Natural killer cell treated with Interleukin-12 subunit alpha and Interleukin-12 subunit beta and Interleukin-15 and Interleukin-18, amount 100 ng/mL, for 72 hours (primary cell): ENCODE measurements at regions not wholly inside any gene's neighbourhood (a gene's known extent, or its start where the extent isn't known, plus 50 kb on each side); places are given as distances from the start of the nearest gene placed in this dataset.
"Not testable (repeated sequence)": the region's sequence is repeated elsewhere in the genome, so short reads cannot be mapped to it uniquely, and the experiment has no call there.

Experiments used
- ATAC-seq, 2 donors: fragments of 150-1000 bp; cut with Tn5 transposase in 1 of 2; sonication (Bioruptor Pico), chemical (Tn5 transposase) in 1 of 2; 2 replicates each; pipeline ENCODE4 v1.10.0; 2021
- DNase-seq: peaks from one replicate; pipeline ENCODE4 v3.0.0; 2022; ENCODE audit warnings: low spot score
- H3K27ac Mint-ChIP-seq, 2 donors: 1 replicate in 1 of 2; 2 replicates in 1 of 2; pipeline ENCODE4 v1.8.0; 2022; ENCODE audit warnings: mixed read lengths in 2 of 2, mild to moderate bottlenecking in 1 of 2, moderate library complexity in 1 of 2
- H3K27me3 Mint-ChIP-seq, 2 donors: 1 replicate in 1 of 2; 2 replicates in 1 of 2; pipeline ENCODE4 v1.8.0; 2022; ENCODE audit warnings: mixed read lengths in 2 of 2
- H3K36me3 Mint-ChIP-seq: one replicate; pipeline ENCODE4 v1.8.0; 2022; ENCODE audit warnings: mixed read lengths
- H3K4me1 Mint-ChIP-seq, 2 donors: 1 replicate in 1 of 2; 2 replicates in 1 of 2; pipeline ENCODE4 v1.8.0; 2022; ENCODE audit warnings: low read depth in 2 of 2, mixed read lengths in 2 of 2, mild to moderate bottlenecking in 1 of 2
- H3K4me3 Mint-ChIP-seq: one replicate; pipeline ENCODE4 v1.8.0; 2022; ENCODE audit warnings: mixed read lengths
- H3K9me3 Mint-ChIP-seq: 2 replicates; pipeline ENCODE4 v1.8.0; 2022; ENCODE audit warnings: mixed read lengths

DNA sequence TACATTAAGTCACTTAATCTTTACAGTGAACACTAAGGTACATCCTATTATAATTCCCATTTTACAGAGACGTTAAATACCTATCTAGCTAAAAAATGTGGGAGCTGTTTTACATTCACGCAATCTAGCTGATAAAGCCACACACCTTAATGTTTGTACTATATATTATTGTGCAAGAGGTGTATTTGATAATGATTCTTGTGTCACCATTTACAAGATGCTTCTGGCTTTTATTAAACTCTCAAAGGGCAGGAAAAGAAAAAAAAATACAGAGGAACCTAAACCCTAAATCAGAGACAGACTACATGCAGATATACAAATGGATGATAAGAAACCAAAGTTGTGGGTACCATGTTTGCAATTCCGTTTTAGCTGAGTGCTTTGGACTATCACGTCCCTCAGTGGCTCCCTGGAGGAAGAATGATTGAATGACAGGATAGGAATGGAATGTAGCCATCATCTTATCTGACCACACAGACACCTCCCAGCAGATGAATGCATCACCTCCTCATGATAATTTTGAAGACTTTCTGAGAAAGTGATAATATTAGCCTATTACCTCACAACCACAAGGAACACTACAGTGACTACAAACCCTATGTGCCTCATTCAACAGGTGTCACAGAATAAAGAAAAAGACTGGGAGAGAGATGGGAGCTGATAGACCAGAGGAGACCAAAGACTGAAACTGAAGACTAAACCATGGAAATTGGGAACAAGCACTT lies 230.5 kb upstream of the SERP2 start:
- peaks cover 18 to 22% of the 10 kb centered on the region in 2 donors for H3K4me1 Mint-ChIP-seq
- H3K27ac Mint-ChIP-seq = peak overlapping the region; percentile 84 to 93
- peak overlapping the region; percentile 89 for H3K4me3 Mint-ChIP-seq
- DNase-seq = no peak
- peaks cover 3 to 7% of the 10 kb centered on the region in 2 donors for H3K27me3 Mint-ChIP-seq
- H3K9me3 Mint-ChIP-seq = no peaks in the 10 kb centered on the region
- ATAC-seq = no peak
- no peaks in the 10 kb centered on the region for H3K36me3 Mint-ChIP-seq

DNA sequence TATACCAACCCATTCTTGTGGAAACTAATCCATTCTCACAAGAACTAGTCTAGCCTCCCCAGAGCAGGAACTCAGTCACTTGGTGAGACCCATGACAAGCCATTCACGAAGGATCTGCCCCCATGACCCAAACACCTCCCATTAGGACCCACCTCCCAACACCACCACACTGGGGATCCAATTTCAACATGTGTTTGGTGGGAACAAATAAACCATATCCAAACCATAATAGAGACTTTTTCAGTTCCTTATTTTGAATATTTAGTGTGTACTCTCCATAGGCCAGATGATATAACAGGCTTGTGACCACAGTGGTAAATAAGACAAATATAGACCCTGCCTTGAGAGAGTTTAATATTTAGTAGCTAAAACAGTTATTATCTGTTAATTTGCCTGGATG lies 227.5 kb upstream of the SERP2 start:
- H3K27me3 Mint-ChIP-seq = peaks cover 3 to 7% of the 10 kb centered on the region in 2 donors
- H3K36me3 Mint-ChIP-seq = no peaks in the 10 kb centered on the region
- no peak overlapping the region for H3K27ac Mint-ChIP-seq
- ATAC-seq = no peak
- H3K4me3 Mint-ChIP-seq = no peak overlapping the region
- H3K9me3 Mint-ChIP-seq = no peaks in the 10 kb centered on the region
- DNase-seq = no peak
- H3K4me1 Mint-ChIP-seq = peaks cover 17 to 18% of the 10 kb centered on the region in 2 donors

DNA sequence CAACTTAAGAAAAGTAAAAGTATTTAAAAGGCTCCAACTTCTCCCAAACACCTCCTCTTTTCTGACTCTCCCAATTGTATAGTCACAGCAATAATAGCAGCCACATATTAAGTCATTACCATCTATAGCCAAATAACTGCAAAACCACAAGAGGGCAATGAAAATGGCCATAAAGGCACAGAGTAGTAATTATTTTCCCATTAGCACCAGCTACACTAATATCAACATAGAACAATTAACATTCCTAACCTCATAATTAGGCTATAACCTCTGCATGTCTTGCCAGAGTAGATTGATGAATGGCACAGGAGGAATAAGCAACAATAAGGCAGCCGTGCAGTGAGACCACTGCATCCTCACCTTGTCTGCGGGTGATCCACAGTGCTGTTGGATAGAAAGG lies 226.4 kb upstream of the SERP2 start:
- no peak overlapping the region for H3K4me3 Mint-ChIP-seq
- DNase-seq (no peak), ATAC-seq (no peak)
- no peak overlapping the region for H3K27ac Mint-ChIP-seq
- peaks cover 3 to 7% of the 10 kb centered on the region in 2 donors for H3K27me3 Mint-ChIP-seq
- peaks cover 11 to 13% of the 10 kb centered on the region in 2 donors for H3K4me1 Mint-ChIP-seq
- H3K36me3 Mint-ChIP-seq = no peaks in the 10 kb centered on the region
- no peaks in the 10 kb centered on the region for H3K9me3 Mint-ChIP-seq

DNA sequence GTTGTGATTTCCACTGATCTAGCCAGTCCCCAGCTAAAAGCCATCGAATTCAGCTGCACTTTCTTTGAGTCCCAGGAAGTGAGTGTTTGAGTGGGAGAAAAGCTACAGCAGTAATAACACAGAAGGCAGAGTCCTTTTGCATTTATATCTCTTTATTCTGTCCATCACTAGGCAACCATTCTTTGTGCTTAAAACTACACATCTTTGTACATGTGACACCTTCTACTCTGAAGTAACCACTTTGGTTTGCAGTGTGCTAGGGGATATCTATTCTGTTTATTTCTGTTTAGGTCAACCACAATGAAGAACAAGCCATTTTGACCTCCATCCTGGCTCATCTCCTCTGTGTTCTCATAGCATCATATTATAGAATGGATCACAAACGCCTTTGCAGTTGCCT lies 226.0 kb upstream of the SERP2 start:
- Mint-ChIP-seq H3K36me3 (no peaks in the 10 kb centered on the region), H3K9me3 (no peaks in the 10 kb centered on the region), H3K27me3 (peaks cover 3 to 7% of the 10 kb centered on the region in 2 donors), H3K4me3 (no peak overlapping the region), H3K4me1 (peaks cover 7 to 8% of the 10 kb centered on the region in 2 donors), H3K27ac (no peak overlapping the region)
- DNase-seq (no peak), ATAC-seq (no peak)

DNA sequence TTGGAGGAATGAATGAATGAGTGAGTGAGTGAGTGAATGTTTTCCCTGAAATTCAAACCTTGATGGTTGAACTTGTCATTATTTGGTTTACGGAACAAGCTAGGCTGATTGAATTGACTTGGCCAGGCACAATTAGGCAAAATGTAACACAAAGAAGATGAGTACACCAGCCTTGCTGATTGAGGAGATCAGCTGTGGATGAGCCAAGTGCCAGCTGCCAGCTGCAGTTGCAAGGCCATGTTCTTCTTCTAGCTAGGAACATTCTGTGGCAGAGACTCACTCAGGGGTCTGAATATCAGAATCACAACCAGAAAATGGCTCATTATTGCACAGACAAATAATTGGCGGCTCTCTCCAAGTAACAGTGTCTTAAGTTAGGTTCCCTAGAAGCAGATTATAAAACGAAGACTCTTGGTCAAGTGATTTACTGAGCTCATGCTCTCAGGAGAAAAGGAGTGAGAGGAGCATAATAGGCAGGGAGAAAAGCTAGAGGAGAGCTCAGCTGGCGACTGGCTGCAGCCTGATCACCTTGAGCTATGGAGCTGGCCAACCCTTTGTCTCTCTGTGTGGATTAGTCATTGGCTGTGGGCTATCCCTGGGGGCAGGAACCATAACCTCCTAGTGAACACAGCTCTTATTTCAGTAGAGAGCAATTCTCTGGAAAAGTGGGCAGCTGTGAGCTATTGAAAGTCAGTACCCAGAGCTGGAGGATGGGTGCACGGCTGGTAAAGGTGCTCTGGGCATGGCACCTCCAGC lies 225.3 kb upstream of the SERP2 start:
- Mint-ChIP-seq H3K27ac (no peak overlapping the region), H3K27me3 (peaks cover 3 to 7% of the 10 kb centered on the region in 2 donors), H3K4me1 (peaks cover 2 to 6% of the 10 kb centered on the region in 2 donors), H3K36me3 (no peaks in the 10 kb centered on the region), H3K9me3 (no peaks in the 10 kb centered on the region), H3K4me3 (no peak overlapping the region)
- no peak for DNase-seq
- no peak for ATAC-seq

DNA sequence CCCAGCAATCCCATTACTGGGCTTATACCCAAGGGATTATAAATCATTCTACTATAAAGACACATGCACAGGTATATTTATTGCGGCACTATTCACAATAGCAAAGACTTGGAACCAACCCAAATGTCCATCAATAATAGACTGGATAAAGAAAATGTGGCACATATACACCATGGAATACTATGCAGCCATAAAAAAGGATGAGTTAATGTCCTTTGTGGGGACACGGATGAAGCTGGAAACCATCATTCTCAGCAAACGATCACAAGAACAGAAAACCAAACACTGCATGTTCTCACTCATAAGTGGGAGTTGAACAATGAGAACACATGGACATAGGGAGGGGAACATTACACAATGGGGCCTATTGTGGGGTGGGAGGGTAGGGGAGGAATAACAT lies 224.4 kb upstream of the SERP2 start:
- H3K27me3 Mint-ChIP-seq, H3K36me3 Mint-ChIP-seq, H3K4me3 Mint-ChIP-seq, ATAC-seq, DNase-seq, H3K27ac Mint-ChIP-seq, H3K4me1 Mint-ChIP-seq, H3K9me3 Mint-ChIP-seq: not testable (repeated sequence)

DNA sequence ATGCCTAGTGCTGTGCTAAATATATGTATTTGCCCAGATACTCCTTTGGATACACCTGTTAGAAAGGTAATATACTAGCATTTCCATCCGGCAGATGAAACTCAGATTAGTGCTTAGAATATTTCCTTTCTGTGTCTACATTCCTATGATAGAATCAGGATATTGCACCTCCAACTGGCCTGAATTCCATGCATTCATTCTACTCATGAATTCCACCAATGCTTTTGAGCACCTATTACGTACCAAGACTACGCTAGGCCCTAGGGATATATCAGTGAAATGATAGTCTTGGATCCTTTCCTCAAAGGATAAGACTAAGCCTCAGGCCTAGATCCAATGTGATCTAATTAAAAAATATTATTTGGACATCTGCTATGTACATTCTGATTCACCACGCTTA lies 223.8 kb upstream of the SERP2 start:
- Mint-ChIP-seq H3K4me1 (no peaks in the 10 kb centered on the region), H3K4me3 (no peak overlapping the region), H3K36me3 (no peaks in the 10 kb centered on the region), H3K27ac (no peak overlapping the region), H3K9me3 (no peaks in the 10 kb centered on the region), H3K27me3 (peaks cover 3 to 6% of the 10 kb centered on the region in 2 donors)
- ATAC-seq (no peak), DNase-seq (no peak)

DNA sequence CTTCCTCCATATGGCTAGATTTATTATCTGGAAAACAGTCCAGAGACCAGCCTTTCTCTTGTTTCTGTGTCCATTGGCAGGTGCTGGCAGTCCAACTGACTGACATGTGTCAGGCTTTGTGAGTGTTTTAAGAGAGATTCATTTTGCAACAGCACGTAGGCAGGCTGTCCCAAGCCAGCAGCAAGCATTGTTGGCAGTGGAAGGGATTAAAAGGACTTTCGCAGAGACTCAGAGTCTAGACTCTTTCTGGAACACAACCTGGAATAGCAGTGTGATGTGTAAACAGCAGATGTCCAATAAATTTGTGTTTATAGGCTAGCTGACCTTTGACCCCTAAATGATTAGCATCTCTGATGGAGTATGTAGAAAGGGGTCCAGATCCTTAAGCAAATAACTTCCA lies 222.2 kb upstream of the SERP2 start:
- Mint-ChIP-seq H3K27ac (no peak overlapping the region), H3K27me3 (peaks cover 0 to 2% of the 10 kb centered on the region in 2 donors), H3K36me3 (no peaks in the 10 kb centered on the region), H3K4me3 (no peak overlapping the region), H3K9me3 (no peaks in the 10 kb centered on the region), H3K4me1 (no peaks in the 10 kb centered on the region)
- no peak for DNase-seq
- no peak for ATAC-seq

DNA sequence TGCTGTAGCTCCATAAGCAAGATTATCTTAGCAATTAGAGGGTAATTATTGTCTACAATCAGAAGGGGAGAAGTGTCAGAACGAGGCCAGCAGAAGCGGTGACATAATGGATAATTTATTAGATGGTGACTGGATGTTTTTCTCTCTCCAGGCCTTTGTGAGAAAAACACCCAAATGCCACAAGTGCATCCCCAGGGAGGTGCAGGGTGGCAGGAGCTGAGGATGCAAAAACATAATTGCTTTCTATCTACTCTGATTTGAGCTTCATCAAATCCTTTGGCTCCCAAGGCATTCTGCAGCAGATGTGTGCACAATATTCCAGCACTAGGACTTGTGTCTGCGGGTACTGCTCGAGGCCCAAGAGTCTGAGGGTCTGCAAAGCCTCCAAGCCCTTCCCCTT lies 220.1 kb upstream of the SERP2 start:
- DNase-seq (no peak), ATAC-seq (no peak)
- H3K27me3 Mint-ChIP-seq = peaks cover 0 to 2% of the 10 kb centered on the region in 2 donors
- H3K4me1 Mint-ChIP-seq = no peaks in the 10 kb centered on the region
- no peak overlapping the region for H3K4me3 Mint-ChIP-seq
- H3K36me3 Mint-ChIP-seq = no peaks in the 10 kb centered on the region
- no peak overlapping the region for H3K27ac Mint-ChIP-seq
- H3K9me3 Mint-ChIP-seq = no peaks in the 10 kb centered on the region

DNA sequence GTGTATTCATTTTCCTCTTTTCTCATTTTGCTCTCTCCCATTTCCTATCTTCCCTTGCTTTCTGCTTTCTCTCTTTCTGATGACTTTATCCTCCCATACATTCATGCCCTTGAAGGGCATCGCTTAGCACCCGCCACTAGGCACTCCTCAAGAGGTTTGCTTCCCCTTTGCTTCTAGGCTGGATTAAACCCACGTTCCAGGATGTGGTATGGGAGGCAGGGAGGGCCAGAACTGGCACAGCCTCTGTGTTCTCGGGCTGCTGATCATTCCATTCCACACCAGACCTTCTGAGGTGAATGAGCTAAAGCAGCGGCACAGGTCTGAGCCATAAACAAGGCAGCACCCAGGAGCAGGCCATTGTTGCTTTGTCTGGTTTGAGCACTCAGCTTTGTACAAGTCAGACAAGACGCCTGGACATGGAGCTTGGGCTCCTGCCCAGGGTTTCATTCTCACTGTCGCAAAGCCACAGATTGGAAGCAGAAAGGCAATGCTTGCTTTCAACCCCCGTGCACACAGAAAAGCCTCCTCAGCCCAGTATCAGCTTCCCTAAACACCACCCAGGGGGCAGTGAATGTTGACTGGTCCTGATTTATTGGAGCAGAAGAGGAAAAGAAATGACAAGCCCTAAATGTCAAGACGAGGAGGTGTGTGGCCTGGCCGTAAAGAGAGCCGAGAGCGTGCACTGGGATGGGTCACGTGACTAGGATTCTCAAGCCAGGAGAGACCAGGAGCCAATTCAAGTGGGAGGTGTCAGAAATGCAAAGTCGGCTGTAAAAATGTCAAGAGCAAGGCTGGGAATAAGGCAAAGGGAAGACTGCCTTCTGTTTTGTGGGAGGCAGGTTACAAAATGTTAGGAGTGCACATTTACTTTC lies 218.0 kb upstream of the SERP2 start:
- DNase-seq (no peak), ATAC-seq (peak in 1 of 2 donors; percentile 6)
- H3K27me3 Mint-ChIP-seq = peaks cover 0 to 2% of the 10 kb centered on the region in 2 donors
- H3K4me1 Mint-ChIP-seq = no peaks in the 10 kb centered on the region
- no peaks in the 10 kb centered on the region for H3K9me3 Mint-ChIP-seq
- no peak overlapping the region for H3K4me3 Mint-ChIP-seq
- no peak overlapping the region for H3K27ac Mint-ChIP-seq
- H3K36me3 Mint-ChIP-seq = no peaks in the 10 kb centered on the region

DNA sequence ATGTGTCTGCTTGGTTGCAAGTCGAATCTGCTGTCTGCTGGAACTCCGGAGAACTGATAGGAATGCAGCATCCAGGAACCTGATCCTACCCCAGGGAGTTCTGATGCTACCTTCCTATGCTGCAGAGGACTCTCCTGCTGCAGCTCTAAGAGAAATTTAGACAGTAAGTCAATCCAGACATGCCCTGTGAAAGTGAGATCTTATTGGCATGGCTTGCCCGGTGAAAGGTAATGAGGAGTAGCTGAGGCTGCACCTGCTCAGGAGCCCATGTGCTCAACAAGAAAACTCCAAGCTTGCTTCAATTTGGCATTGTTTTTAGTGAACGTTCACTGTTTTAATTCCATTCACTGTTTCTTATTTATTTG lies 217.3 kb upstream of the SERP2 start:
- no peak overlapping the region for H3K4me3 Mint-ChIP-seq
- H3K27ac Mint-ChIP-seq = no peak overlapping the region
- no peaks in the 10 kb centered on the region for H3K36me3 Mint-ChIP-seq
- ATAC-seq = no peak
- no peaks in the 10 kb centered on the region for H3K9me3 Mint-ChIP-seq
- no peaks in the 10 kb centered on the region for H3K4me1 Mint-ChIP-seq
- DNase-seq = no peak
- peaks cover 0 to 2% of the 10 kb centered on the region in 2 donors for H3K27me3 Mint-ChIP-seq

DNA sequence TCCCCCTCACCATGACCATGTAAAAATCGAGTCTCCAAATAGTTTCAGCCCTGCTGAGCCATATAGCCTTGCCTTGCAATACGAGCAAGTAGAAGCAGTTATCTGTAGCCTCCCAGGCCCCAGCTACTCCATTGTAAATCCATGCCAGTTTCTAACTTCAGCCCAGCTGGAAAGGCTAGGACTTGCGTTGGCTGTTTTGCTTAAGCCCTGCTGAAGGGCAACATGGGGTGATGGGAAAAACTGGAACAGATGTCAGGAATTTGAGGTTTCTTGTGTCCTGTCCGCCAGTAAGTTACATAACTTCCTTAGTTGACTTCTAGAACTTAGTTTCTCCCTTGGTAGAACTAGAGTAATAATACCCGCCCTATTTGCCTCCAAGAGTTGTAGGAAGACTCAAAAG lies 216.0 kb upstream of the SERP2 start:
- Mint-ChIP-seq H3K27ac (no peak overlapping the region), H3K36me3 (no peaks in the 10 kb centered on the region)

DNA sequence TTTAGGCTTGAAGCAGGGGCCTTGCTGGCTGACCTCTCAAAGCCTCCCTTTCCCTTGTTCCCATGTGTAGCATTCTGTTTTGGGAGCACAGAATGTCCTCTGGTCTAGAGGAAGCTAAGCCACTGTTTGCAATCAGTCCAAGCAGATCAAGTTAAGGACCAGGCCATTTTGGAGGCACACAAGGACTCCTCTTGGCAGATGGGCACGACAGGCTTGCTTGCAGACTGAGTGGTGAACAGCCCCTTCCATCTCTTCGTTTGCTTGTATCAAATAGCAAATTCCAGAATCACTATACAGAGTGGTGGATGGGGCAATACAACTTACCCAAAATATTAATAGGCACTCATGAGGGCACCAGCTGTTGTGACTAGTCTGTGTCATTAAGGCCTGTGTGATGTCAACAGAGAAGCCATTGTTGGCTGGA lies 215.5 kb upstream of the SERP2 start:
- Mint-ChIP-seq H3K27ac (no peak overlapping the region), H3K27me3 (peaks cover 0 to 2% of the 10 kb centered on the region in 2 donors), H3K4me3 (no peak overlapping the region), H3K36me3 (no peaks in the 10 kb centered on the region), H3K9me3 (no peaks in the 10 kb centered on the region), H3K4me1 (no peaks in the 10 kb centered on the region)
- ATAC-seq (no peak), DNase-seq (no peak)

More for the DNA sequence above, 216.0 kb upstream of the SERP2 start:
- ATAC-seq (no peak), DNase-seq (no peak)
- Mint-ChIP-seq H3K4me3 (no peak overlapping the region), H3K9me3 (no peaks in the 10 kb centered on the region), H3K4me1 (no peaks in the 10 kb centered on the region), H3K27me3 (peaks cover 0 to 2% of the 10 kb centered on the region in 2 donors)
